H9 (cell line): ENCODE measurements at regions not wholly inside any gene's neighbourhood (a gene's known extent, or its start where the extent isn't known, plus 50 kb on each side); places are given as distances from the start of the nearest gene placed in this dataset.
A peak's percentile ranks its signal among the peaks of the same experiment; 100 is the strongest.

Source experiments
- DNase-seq: peaks from one replicate; pipeline ENCODE4 v3.0.0-alpha.2; 2017
- H2AFZ ChIP-seq: one replicate; pipeline ENCODE4 v1.6.1; 2013; ENCODE audit warnings: mild to moderate bottlenecking, low read length, control low read depth, moderate library complexity
- H2AK5ac ChIP-seq: 2 replicates; pipeline ENCODE4 v1.6.1; 2013; ENCODE audit warnings: low read length, control low read depth, mixed read lengths; ENCODE audit not compliant: insufficient read length
- H2BK120ac ChIP-seq: one replicate; pipeline ENCODE4 v1.6.1; 2013; ENCODE audit warnings: low read depth, mild to moderate bottlenecking, low read length, control low read depth, inconsistent platforms; ENCODE audit not compliant: poor library complexity, severe bottlenecking
- H2BK12ac ChIP-seq: 2 replicates; pipeline ENCODE4 v1.6.1; 2013; ENCODE audit warnings: low read length, control low read depth, mixed read lengths, low read depth; ENCODE audit not compliant: insufficient read length
- H2BK15ac ChIP-seq: 2 replicates; pipeline ENCODE4 v1.6.1; 2013; ENCODE audit warnings: low read depth, low read length, control low read depth
- H2BK20ac ChIP-seq: one replicate; pipeline ENCODE4 v1.6.1; 2013; ENCODE audit warnings: low read depth, mild to moderate bottlenecking, low read length, control low read depth, inconsistent platforms; ENCODE audit not compliant: poor library complexity, severe bottlenecking
- H2BK5ac ChIP-seq: 2 replicates; pipeline ENCODE4 v1.6.1; 2013; ENCODE audit warnings: low read length, control low read depth, mixed read lengths; ENCODE audit not compliant: insufficient read length
- H3K14ac ChIP-seq: 2 replicates; pipeline ENCODE4 v1.6.1; 2013; ENCODE audit warnings: low read length, control low read depth; ENCODE audit not compliant: insufficient read depth
- H3K18ac ChIP-seq: 2 replicates; pipeline ENCODE4 v1.6.1; 2013; ENCODE audit warnings: low read depth, mild to moderate bottlenecking, mixed read lengths, low read length, control low read depth; ENCODE audit not compliant: insufficient read length
- H3K23ac ChIP-seq: 2 replicates; pipeline ENCODE4 v1.6.1; 2013; ENCODE audit warnings: low read length, control low read depth, mixed read lengths, low read depth; ENCODE audit not compliant: insufficient read length
- H3K23me2 ChIP-seq: 2 replicates; pipeline ENCODE4 v1.6.1; 2013; ENCODE audit warnings: low read depth, mild to moderate bottlenecking, mixed read lengths, low read length, control low read depth; ENCODE audit not compliant: insufficient read length, poor library complexity, severe bottlenecking
- H3K27ac ChIP-seq: 2 replicates; pipeline ENCODE4 v1.5.1; 2013; ENCODE audit warnings: low read length, control low read depth, mixed read lengths, low read depth; ENCODE audit not compliant: insufficient read length
- H3K27me3 ChIP-seq: 2 replicates; pipeline ENCODE4 v1.6.1; 2013; ENCODE audit warnings: low read length, control low read depth, inconsistent platforms; ENCODE audit not compliant: insufficient read depth
- H3K4ac ChIP-seq: 2 replicates; pipeline ENCODE4 v1.6.1; 2013; ENCODE audit warnings: low read depth, mild to moderate bottlenecking, control low read depth, inconsistent platforms, low read length, moderate library complexity
- H3K4me1 ChIP-seq: 2 replicates; pipeline ENCODE4 v1.6.1; 2013; ENCODE audit warnings: low read length, control low read depth, inconsistent platforms; ENCODE audit not compliant: insufficient read depth
- H3K4me2 ChIP-seq: 2 replicates; pipeline ENCODE4 v1.6.1; 2013; ENCODE audit warnings: low read length, control low read depth, mixed read lengths; ENCODE audit not compliant: insufficient read length, insufficient read depth
- H3K56ac ChIP-seq: 2 replicates; pipeline ENCODE4 v1.6.1; 2013; ENCODE audit warnings: low read depth, mild to moderate bottlenecking, mixed read lengths, low read length, control low read depth; ENCODE audit not compliant: insufficient read length
- H3K79me1 ChIP-seq: 2 replicates; pipeline ENCODE4 v1.6.1; 2013; ENCODE audit warnings: low read depth, mild to moderate bottlenecking, moderate library complexity, low read length, control low read depth, inconsistent platforms; ENCODE audit not compliant: insufficient read depth, poor library complexity, severe bottlenecking
- H3K79me2 ChIP-seq: 2 replicates; pipeline ENCODE4 v1.6.1; 2013; ENCODE audit warnings: low read length, control low read depth, inconsistent platforms; ENCODE audit not compliant: insufficient read depth
- H3K9ac ChIP-seq: 2 replicates; pipeline ENCODE4 v1.6.1; 2013; ENCODE audit warnings: low read length, control low read depth, mixed read lengths; ENCODE audit not compliant: insufficient read length; ENCODE audit errors: extremely low read depth
- H3K9me3 ChIP-seq: one replicate; pipeline ENCODE4 v1.6.1; 2013; ENCODE audit warnings: low read depth, low read length, inconsistent platforms; ENCODE audit not compliant: control insufficient read depth
- H3T11ph ChIP-seq: one replicate; pipeline ENCODE4 v1.6.1; 2013; ENCODE audit warnings: mild to moderate bottlenecking, low read length, control low read depth, inconsistent platforms
- H4K20me1 ChIP-seq: one replicate; pipeline ENCODE4 v1.6.1; 2013; ENCODE audit not compliant: control insufficient read depth, insufficient read length, insufficient read depth
- H4K5ac ChIP-seq: 2 replicates; pipeline ENCODE4 v1.6.1; 2013; ENCODE audit warnings: low read depth, mild to moderate bottlenecking, mixed read lengths, low read length, control low read depth; ENCODE audit not compliant: insufficient read length
- H4K8ac ChIP-seq: replicated peaks from 2 replicates; pipeline ENCODE4 v1.6.1; 2013; ENCODE audit warnings: low read length, control low read depth, mixed read lengths, low read depth; ENCODE audit not compliant: insufficient read length
- H4K91ac ChIP-seq: 2 replicates; pipeline ENCODE4 v1.6.1; 2013; ENCODE audit warnings: low read depth, mild to moderate bottlenecking, moderate library complexity, mixed read lengths, low read length, control low read depth; ENCODE audit not compliant: insufficient read length
- H3K27ac Mint-ChIP-seq, 3 experiments: 2 replicates in 2 of 3; 3 replicates in 1 of 3; pipeline ENCODE4 v1.8.0; 2020 to 2021; ENCODE audit warnings: mixed read lengths in 3 of 3, mild to moderate bottlenecking in 1 of 3, moderate library complexity in 1 of 3
- H3K27me3 Mint-ChIP-seq: 2 replicates; pipeline ENCODE4 v1.8.0; 2021; ENCODE audit warnings: low read depth, mild to moderate bottlenecking, moderate library complexity, mixed read lengths
- H3K36me3 Mint-ChIP-seq, 3 experiments: 2 replicates in 2 of 3; 3 replicates in 1 of 3; pipeline ENCODE4 v1.8.0; 2020 to 2021; ENCODE audit warnings: low read depth in 3 of 3, mixed read lengths in 3 of 3; ENCODE audit not compliant: insufficient read depth in 1 of 3
- H3K4me1 Mint-ChIP-seq, 2 experiments: 2 replicates each; pipeline ENCODE4 v1.8.0; 2020; ENCODE audit warnings: mixed read lengths in 2 of 2
- H3K4me3 Mint-ChIP-seq, 2 experiments: 2 replicates in 1 of 2; 3 replicates in 1 of 2; pipeline ENCODE4 v1.8.0; 2020 to 2021; ENCODE audit warnings: mild to moderate bottlenecking in 2 of 2, mixed read lengths in 2 of 2, moderate library complexity in 1 of 2
- H3K9me3 Mint-ChIP-seq, 2 experiments: 2 replicates in 1 of 2; 3 replicates in 1 of 2; pipeline ENCODE4 v1.8.0; 2020; ENCODE audit warnings: mild to moderate bottlenecking in 2 of 2, mixed read lengths in 2 of 2, moderate library complexity in 1 of 2
- WGBS: extraction: QIAGEN DNeasy Blood & Tissue Kit; methylation state at CpG from one replicate; pipeline ENCODE4 v1.1.7; 2013; ENCODE audit warnings: missing lambda C conversion rate, low lambda C conversion rate, mixed read lengths; ENCODE audit not compliant: insufficient read length; ENCODE audit errors: extremely low coverage; 5-methylcytosine and 5-hydroxymethylcytosine counted together
- TF ChIP-seq, protein P1 (sequence below): fragments of 200-600 bp; sonication (generic); conservative IDR thresholded peaks from 3 replicates; pipeline ENCODE4 v1.8.0; 2021; ENCODE audit warnings: antibody characterized with exemption, mild to moderate bottlenecking

DNA sequence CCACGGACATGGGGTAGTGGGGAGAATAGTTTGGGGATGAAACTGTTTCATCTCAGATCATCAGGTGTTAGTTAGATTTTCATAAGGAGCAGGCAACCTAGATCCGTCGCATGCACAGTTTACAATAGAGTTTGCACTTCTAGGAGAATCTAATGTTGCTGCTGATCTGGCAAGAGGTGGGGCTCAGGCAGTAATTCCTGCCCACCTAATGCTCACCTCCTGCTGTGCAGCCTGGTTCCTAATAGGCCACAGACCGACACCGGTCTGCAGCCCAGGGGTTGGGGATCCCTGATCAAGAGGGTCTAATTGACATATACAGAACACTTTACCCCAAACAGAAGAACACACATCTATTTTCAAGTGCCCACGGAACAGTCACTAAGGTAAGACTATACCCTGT lies 275.1 kb downstream of the PTPRU start:
- H3K9me3 ChIP-seq = no peaks in the 10 kb centered on the region
- no peak overlapping the region for H2AK5ac ChIP-seq
- H2BK15ac ChIP-seq = no peak overlapping the region
- peaks cover 3% of the 10 kb centered on the region for H4K20me1 ChIP-seq
- H3K79me1 ChIP-seq = no peaks in the 10 kb centered on the region
- H3K27me3 ChIP-seq = no peaks in the 10 kb centered on the region
- no peak overlapping the region for H2BK120ac ChIP-seq
- H2BK12ac ChIP-seq = no peak overlapping the region
- H4K5ac ChIP-seq = no peak overlapping the region
- no peaks in the 10 kb centered on the region for H3K36me3 Mint-ChIP-seq
- H3K4me2 ChIP-seq = no peak overlapping the region
- no peak overlapping the region for H3K23ac ChIP-seq
- peaks cover 2% of the 10 kb centered on the region for H3K27me3 Mint-ChIP-seq
- no peak overlapping the region for H2AFZ ChIP-seq
- no peaks in the 10 kb centered on the region for H3K9me3 Mint-ChIP-seq
- no CpG with 5 or more reads among the region's 6 CpGs for WGBS
- no peak overlapping the region for H2BK20ac ChIP-seq
- no peak overlapping the region for H2BK5ac ChIP-seq
- H3K56ac ChIP-seq = no peak overlapping the region
- peak; percentile 14 for DNase-seq
- no peaks in the 10 kb centered on the region for H3K23me2 ChIP-seq
- no peak overlapping the region for H3K27ac Mint-ChIP-seq
- H3K9ac ChIP-seq = no peak overlapping the region
- H3K4me1 ChIP-seq = no peaks in the 10 kb centered on the region
- no peak overlapping the region for H4K91ac ChIP-seq
- H3K79me2 ChIP-seq = no peaks in the 10 kb centered on the region
- no peak overlapping the region for H3K27ac ChIP-seq
- peaks cover 19 to 20% of the 10 kb centered on the region in 2 experiments for H3K4me1 Mint-ChIP-seq
- TF ChIP-seq, protein P1, sequence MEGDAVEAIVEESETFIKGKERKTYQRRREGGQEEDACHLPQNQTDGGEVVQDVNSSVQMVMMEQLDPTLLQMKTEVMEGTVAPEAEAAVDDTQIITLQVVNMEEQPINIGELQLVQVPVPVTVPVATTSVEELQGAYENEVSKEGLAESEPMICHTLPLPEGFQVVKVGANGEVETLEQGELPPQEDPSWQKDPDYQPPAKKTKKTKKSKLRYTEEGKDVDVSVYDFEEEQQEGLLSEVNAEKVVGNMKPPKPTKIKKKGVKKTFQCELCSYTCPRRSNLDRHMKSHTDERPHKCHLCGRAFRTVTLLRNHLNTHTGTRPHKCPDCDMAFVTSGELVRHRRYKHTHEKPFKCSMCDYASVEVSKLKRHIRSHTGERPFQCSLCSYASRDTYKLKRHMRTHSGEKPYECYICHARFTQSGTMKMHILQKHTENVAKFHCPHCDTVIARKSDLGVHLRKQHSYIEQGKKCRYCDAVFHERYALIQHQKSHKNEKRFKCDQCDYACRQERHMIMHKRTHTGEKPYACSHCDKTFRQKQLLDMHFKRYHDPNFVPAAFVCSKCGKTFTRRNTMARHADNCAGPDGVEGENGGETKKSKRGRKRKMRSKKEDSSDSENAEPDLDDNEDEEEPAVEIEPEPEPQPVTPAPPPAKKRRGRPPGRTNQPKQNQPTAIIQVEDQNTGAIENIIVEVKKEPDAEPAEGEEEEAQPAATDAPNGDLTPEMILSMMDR = no peak
- H4K8ac ChIP-seq = no peak overlapping the region
- H3K4ac ChIP-seq = no peak overlapping the region
- no peak overlapping the region for H3K18ac ChIP-seq
- H3T11ph ChIP-seq = no peak overlapping the region
- H3K14ac ChIP-seq = no peak overlapping the region
- H3K4me3 Mint-ChIP-seq = no peak overlapping the region
